T-helper 1 cell treated with Interleukin-12 subunit alpha and Interleukin-12 subunit beta and Interleukin-4 antibody, amounts not matched to agents 30 μg/mL and 1 μg/mL, for 36 hours (primary cell): ENCODE measurements at regions not wholly inside any gene's neighbourhood (a gene's known extent, or its start where the extent isn't known, plus 50 kb on each side); places are given as distances from the start of the nearest gene placed in this dataset.

Source experiments
- H3K27ac Mint-ChIP-seq: one replicate; pipeline ENCODE4 v1.8.0; 2021; ENCODE audit warnings: mild to moderate bottlenecking, mixed read lengths
- H3K27me3 Mint-ChIP-seq: one replicate; pipeline ENCODE4 v1.8.0; 2021; ENCODE audit warnings: low read depth, mixed read lengths
- H3K36me3 Mint-ChIP-seq: one replicate; pipeline ENCODE4 v1.8.0; 2021; ENCODE audit warnings: low read depth, mixed read lengths
- H3K4me1 Mint-ChIP-seq: one replicate; pipeline ENCODE4 v1.8.0; 2021; ENCODE audit warnings: low read depth, mixed read lengths
- H3K4me3 Mint-ChIP-seq: one replicate; pipeline ENCODE4 v1.8.0; 2021; ENCODE audit warnings: mild to moderate bottlenecking, moderate library complexity, mixed read lengths
- H3K9me3 Mint-ChIP-seq: one replicate; pipeline ENCODE4 v1.8.0; 2021; ENCODE audit warnings: mixed read lengths

GRCh38 chr10:88209837-88210561, 346.6 kb downstream of the PTEN start:
- H3K27ac Mint-ChIP-seq, result no peak overlapping the region
- no peak overlapping the region for H3K4me3 Mint-ChIP-seq
- H3K9me3 Mint-ChIP-seq, result no peaks in the 10 kb centered on the region
- H3K4me1 Mint-ChIP-seq, result no peaks in the 10 kb centered on the region
- H3K27me3 Mint-ChIP-seq, result peaks cover 6% of the 10 kb centered on the region
- no peaks in the 10 kb centered on the region for H3K36me3 Mint-ChIP-seq

- no peaks in the 10 kb centered on the region for H3K36me3 Mint-ChIP-seq
- H3K4me3 Mint-ChIP-seq, result no peak overlapping the region
- peaks cover 6% of the 10 kb centered on the region for H3K27me3 Mint-ChIP-seq
- no peaks in the 10 kb centered on the region for H3K9me3 Mint-ChIP-seq
- no peak overlapping the region for H3K27ac Mint-ChIP-seq
- H3K4me1 Mint-ChIP-seq, result no peaks in the 10 kb centered on the region
These were observed 347.8 kb downstream of the PTEN start for GRCh38 chr10:88211230-88211629.

GRCh38 chr10:88212069-88212468, 348.6 kb downstream of the PTEN start:
- Mint-ChIP-seq H3K36me3 (no peaks in the 10 kb centered on the region), H3K27ac (no peak overlapping the region), H3K4me3 (no peak overlapping the region), H3K9me3 (no peaks in the 10 kb centered on the region), H3K4me1 (no peaks in the 10 kb centered on the region), H3K27me3 (peaks cover 6% of the 10 kb centered on the region)

- H3K4me3 Mint-ChIP-seq, result no peak overlapping the region
- H3K4me1 Mint-ChIP-seq, result no peaks in the 10 kb centered on the region
- peaks cover 3% of the 10 kb centered on the region for H3K27me3 Mint-ChIP-seq
- no peak overlapping the region for H3K27ac Mint-ChIP-seq
- no peaks in the 10 kb centered on the region for H3K9me3 Mint-ChIP-seq
- no peaks in the 10 kb centered on the region for H3K36me3 Mint-ChIP-seq
These were observed 349.7 kb downstream of the PTEN start for GRCh38 chr10:88213065-88213605.

- Mint-ChIP-seq H3K27ac (no peak overlapping the region), H3K4me3 (no peak overlapping the region), H3K4me1 (peaks cover 3% of the 10 kb centered on the region), H3K27me3 (no peaks in the 10 kb centered on the region), H3K36me3 (no peaks in the 10 kb centered on the region), H3K9me3 (no peaks in the 10 kb centered on the region)
These were observed 353.6 kb downstream of the PTEN start for GRCh38 chr10:88216976-88217375.

- Mint-ChIP-seq H3K4me1 (peaks cover 3% of the 10 kb centered on the region), H3K36me3 (no peaks in the 10 kb centered on the region), H3K27ac (no peak overlapping the region), H3K9me3 (no peaks in the 10 kb centered on the region), H3K27me3 (no peaks in the 10 kb centered on the region), H3K4me3 (no peak overlapping the region)
These were observed 354.9 kb downstream of the PTEN start for GRCh38 chr10:88218362-88218761.

- peaks cover 3% of the 10 kb centered on the region for H3K4me1 Mint-ChIP-seq
- H3K27me3 Mint-ChIP-seq, result peaks cover 4% of the 10 kb centered on the region
- H3K9me3 Mint-ChIP-seq, result no peaks in the 10 kb centered on the region
- H3K36me3 Mint-ChIP-seq, result peaks cover 2% of the 10 kb centered on the region
- H3K4me3 Mint-ChIP-seq, result no peak overlapping the region
- H3K27ac Mint-ChIP-seq, result no peak overlapping the region
These were observed 356.3 kb downstream of the PTEN start for GRCh38 chr10:88219753-88220152.

GRCh38 chr10:88221010-88221973, 357.9 kb downstream of the PTEN start:
- H3K36me3 Mint-ChIP-seq, result peaks cover 2% of the 10 kb centered on the region
- H3K4me1 Mint-ChIP-seq, result peaks cover 3% of the 10 kb centered on the region
- no peak overlapping the region for H3K4me3 Mint-ChIP-seq
- H3K27me3 Mint-ChIP-seq, result peaks cover 4% of the 10 kb centered on the region
- H3K27ac Mint-ChIP-seq, result no peak overlapping the region
- H3K9me3 Mint-ChIP-seq, result no peaks in the 10 kb centered on the region

GRCh38 chr10:88222881-88223280, 359.5 kb downstream of the PTEN start:
- Mint-ChIP-seq H3K4me1 (peaks cover 3% of the 10 kb centered on the region), H3K36me3 (peaks cover 2% of the 10 kb centered on the region), H3K27me3 (peaks cover 4% of the 10 kb centered on the region), H3K27ac (no peak overlapping the region), H3K4me3 (no peak overlapping the region), H3K9me3 (peaks cover 3% of the 10 kb centered on the region)
